Heart left ventricle (tissue), 13 donors: ENCODE measurements at regions not wholly inside any gene's neighbourhood (a gene's known extent, or its start where the extent isn't known, plus 50 kb on each side); places are given as distances from the start of the nearest gene placed in this dataset.

Experiments used
- CTCF ChIP-seq, 12 donors: fragments of 200-600 bp; sonication (generic) in 4 of 12; IDR thresholded peaks; one replicate each; pipeline versions ENCODE4 v1.5.0 to v1.8.0; 2018 to 2022; ENCODE audit warnings: antibody characterized with exemption in 12 of 12, mild to moderate bottlenecking in 5 of 12
- POLR2A ChIP-seq, 2 donors: fragments of 450-650 bp; IDR thresholded peaks; one replicate each; pipeline ENCODE4 v1.6.1; 2017; ENCODE audit warnings: antibody characterized with exemption in 2 of 2, mild to moderate bottlenecking in 2 of 2, moderate library complexity in 2 of 2
- donor health status: ischemic (EF 13 %, LVEDD 7.1; RV severe dilation, severe dysfunction).
- donor health status: DM: no; HTN: yes; CAD: no.
- donor health status: DM: no; HTN: no; CAD: no.
- donor health status: ischemic (EF 25% LVEDD 6.9; RV normal size, moderate dysfunction).
- donor health status: ischemic (EF 25% LVEDD 5.7; RV mildly dilated, moderate dysfunction).
- donor health status: ischemic (EF 35%, LVEDD 5.7; RV mildly dilated, moderate dysfunction).
- donor health status: nonischemic (EF 11% LVEDD 7.7; RV severe dilation, severe dysfunction).
- donor health status: DM: yes; HTN: yes; CAD: no.
- donor health status: PGD.
- donor health status: ischemic (EF 29% LVEDD 5.4; RV normal size, mild dysfunction).
- donor health status: nonischemic (EF 23%, LVEDD 6.1; RV moderate dilation, normal function).

GRCh38 chr6:4352731-4353130 lies 217.4 kb upstream of the ECI2 start:
- TF ChIP-seq POLR2A (IDR thresholded peaks at IDR 0.05) (no peak), CTCF (IDR thresholded peaks at IDR 0.05) (no peak)
